OCI-LY3 (cell line): ENCODE measurements at regions not wholly inside any gene's neighbourhood (a gene's known extent, or its start where the extent isn't known, plus 50 kb on each side); places are given as distances from the start of the nearest gene placed in this dataset.

Experiments used
- H2AFZ ChIP-seq: fragments of 200-600, 300-600 bp; shearing (Covaris generic); 2 replicates; pipeline ENCODE4 v1.6.0; 2014; ENCODE audit warnings: antibody characterized with exemption, low read depth, low read length
- H3K27ac ChIP-seq: fragments of 200-600, 300-600 bp; sonication (generic); 2 replicates; pipeline ENCODE4 v1.5.1; 2014; ENCODE audit warnings: mild to moderate bottlenecking, low read length, moderate library complexity, mixed read lengths
- H3K27me3 ChIP-seq: fragments of 200-600, 300-600 bp; sonication (generic); 2 replicates; pipeline ENCODE4 v1.6.1; 2014; ENCODE audit warnings: low read depth, low read length, mixed read lengths
- H3K36me3 ChIP-seq: fragments of 200-600, 300-600 bp; sonication (generic); replicated peaks from 2 replicates; pipeline ENCODE3; 2014; ENCODE audit warnings: low read depth, low read length, mixed read lengths
- H3K4me1 ChIP-seq: fragments of 300-600, 200-600 bp; sonication (generic); 2 replicates; pipeline ENCODE4 v1.6.1; 2014; ENCODE audit warnings: low read length, mixed read lengths
- H3K4me2 ChIP-seq: fragments of 200-600, 300-600 bp; sonication (generic); 2 replicates; pipeline ENCODE4 v1.6.1; 2014; ENCODE audit warnings: low read length, mixed read lengths
- H3K4me3 ChIP-seq: fragments of 300-600, 200-600 bp; sonication (generic); 2 replicates; pipeline ENCODE4 v1.5.1; 2014; ENCODE audit warnings: antibody characterized with exemption, mild to moderate bottlenecking, low read length, moderate library complexity
- H3K79me2 ChIP-seq: fragments of 300-600, 200-600 bp; shearing (Covaris generic); 2 replicates; pipeline ENCODE4 v1.6.1; 2014; ENCODE audit warnings: mild to moderate bottlenecking, low read length, mixed read lengths
- H3K9ac ChIP-seq: fragments of 300-600, 200-600 bp; shearing (Covaris generic); 2 replicates; pipeline ENCODE4 v1.6.0; 2014; ENCODE audit warnings: mild to moderate bottlenecking, low read length, moderate library complexity
- H3K9me3 ChIP-seq: fragments of 200-600, 300-600 bp; shearing (Covaris generic); 2 replicates; pipeline ENCODE4 v1.6.1; 2014; ENCODE audit warnings: low read length, mixed read lengths; ENCODE audit not compliant: insufficient read depth
- H4K20me1 ChIP-seq: fragments of 200-600, 300-600 bp; sonication (generic); 2 replicates; pipeline ENCODE4 v1.6.1; 2016; ENCODE audit warnings: low read length, mixed read lengths; ENCODE audit not compliant: insufficient read depth
- EZH2phosphoT487 ChIP-seq: fragments of 200-600 bp; shearing (Covaris generic); IDR thresholded peaks from 2 replicates; pipeline ENCODE4 v1.6.1; 2018; ENCODE audit warnings: antibody characterized with exemption, mixed run types, low read depth
- TF ChIP-seq, protein P1 (sequence below): fragments of 200-600, 300-600 bp; sonication (generic); IDR thresholded peaks from 2 replicates; pipeline ENCODE4 v1.5.1; 2014; ENCODE audit warnings: antibody characterized with exemption, low read length, low read depth

DNA sequence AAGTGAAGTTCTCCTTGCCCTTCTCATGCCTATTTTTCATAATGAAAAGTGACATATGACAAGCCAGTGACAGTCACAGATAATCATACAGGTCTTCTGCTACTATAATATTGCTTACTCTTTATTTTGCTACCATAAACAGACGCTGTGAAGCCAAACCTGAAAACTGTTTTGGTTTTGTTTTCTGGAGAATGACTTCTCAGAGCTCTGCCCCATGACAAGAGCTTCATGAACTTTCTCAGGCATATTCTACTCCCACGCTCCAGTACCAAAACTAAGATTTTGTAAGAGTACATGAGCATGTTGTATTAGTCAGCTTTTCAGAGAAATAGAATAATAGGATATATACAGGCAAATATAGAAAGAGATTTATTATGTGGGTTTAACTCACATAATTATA, 64.3 kb upstream of the VTCN1 start:
- no peaks in the 10 kb centered on the region for H3K79me2 ChIP-seq
- no peak overlapping the region for H3K4me3 ChIP-seq
- no peaks in the 10 kb centered on the region for H3K36me3 ChIP-seq
- H3K9me3 ChIP-seq, result no peaks in the 10 kb centered on the region
- H2AFZ ChIP-seq, result no peak overlapping the region
- no peak overlapping the region for H3K9ac ChIP-seq
- no peak for TF ChIP-seq EZH2phosphoT487
- TF ChIP-seq, protein P1, sequence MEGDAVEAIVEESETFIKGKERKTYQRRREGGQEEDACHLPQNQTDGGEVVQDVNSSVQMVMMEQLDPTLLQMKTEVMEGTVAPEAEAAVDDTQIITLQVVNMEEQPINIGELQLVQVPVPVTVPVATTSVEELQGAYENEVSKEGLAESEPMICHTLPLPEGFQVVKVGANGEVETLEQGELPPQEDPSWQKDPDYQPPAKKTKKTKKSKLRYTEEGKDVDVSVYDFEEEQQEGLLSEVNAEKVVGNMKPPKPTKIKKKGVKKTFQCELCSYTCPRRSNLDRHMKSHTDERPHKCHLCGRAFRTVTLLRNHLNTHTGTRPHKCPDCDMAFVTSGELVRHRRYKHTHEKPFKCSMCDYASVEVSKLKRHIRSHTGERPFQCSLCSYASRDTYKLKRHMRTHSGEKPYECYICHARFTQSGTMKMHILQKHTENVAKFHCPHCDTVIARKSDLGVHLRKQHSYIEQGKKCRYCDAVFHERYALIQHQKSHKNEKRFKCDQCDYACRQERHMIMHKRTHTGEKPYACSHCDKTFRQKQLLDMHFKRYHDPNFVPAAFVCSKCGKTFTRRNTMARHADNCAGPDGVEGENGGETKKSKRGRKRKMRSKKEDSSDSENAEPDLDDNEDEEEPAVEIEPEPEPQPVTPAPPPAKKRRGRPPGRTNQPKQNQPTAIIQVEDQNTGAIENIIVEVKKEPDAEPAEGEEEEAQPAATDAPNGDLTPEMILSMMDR, result no peak
- H3K4me2 ChIP-seq, result no peak overlapping the region
- H3K27me3 ChIP-seq, result no peaks in the 10 kb centered on the region
- H4K20me1 ChIP-seq, result no peaks in the 10 kb centered on the region
- no peak overlapping the region for H3K27ac ChIP-seq
- no peaks in the 10 kb centered on the region for H3K4me1 ChIP-seq

DNA sequence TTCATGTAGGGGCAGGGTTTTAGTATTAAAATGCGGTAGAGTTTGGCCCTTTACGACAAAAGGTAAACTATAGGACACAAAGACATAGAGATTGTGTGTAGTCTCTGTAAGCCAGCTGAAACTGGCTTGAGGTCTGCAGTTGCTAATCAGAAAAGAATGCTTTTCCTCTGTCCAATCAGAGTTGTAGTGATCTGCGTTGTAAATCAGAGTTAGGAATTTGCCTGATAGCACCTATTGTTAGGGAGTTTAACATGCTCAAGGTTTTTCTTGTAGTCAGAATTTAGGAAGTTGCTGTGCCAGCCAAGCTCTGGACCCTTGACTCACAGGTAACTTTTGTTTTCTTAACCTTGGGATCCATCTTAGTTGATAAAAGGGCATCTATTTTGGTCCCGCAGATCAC, 61.2 kb upstream of the VTCN1 start:
- Histone ChIP-seq H3K4me2 (no peak overlapping the region), H2AFZ (no peak overlapping the region), H4K20me1 (no peaks in the 10 kb centered on the region), H3K27me3 (no peaks in the 10 kb centered on the region), H3K27ac (no peak overlapping the region), H3K9ac (no peak overlapping the region), H3K9me3 (no peaks in the 10 kb centered on the region), H3K4me3 (no peak overlapping the region), H3K4me1 (no peaks in the 10 kb centered on the region), H3K36me3 (no peaks in the 10 kb centered on the region), H3K79me2 (no peaks in the 10 kb centered on the region)
- TF ChIP-seq, protein P1, result no peak
- TF ChIP-seq EZH2phosphoT487, result no peak

DNA sequence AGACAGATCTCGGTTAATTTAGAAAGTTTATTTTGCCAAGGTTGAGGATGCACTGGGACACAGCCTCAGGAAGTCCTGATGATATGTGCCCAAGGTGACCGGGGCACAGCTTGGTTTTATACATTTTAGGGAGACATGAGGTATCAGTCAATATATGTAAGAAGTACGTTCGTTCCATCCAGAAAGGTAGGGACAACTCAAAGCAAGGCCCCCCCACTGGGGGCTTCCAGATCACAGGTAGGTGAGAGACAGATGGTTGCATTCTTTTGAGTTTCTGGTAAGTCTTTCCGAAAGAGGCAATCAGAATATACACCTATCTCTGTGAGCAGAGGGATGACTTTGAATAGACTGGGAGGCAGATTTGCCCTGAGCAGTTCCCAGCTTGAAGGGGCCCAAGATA, 60.4 kb upstream of the VTCN1 start:
- Histone ChIP-seq H3K4me3 (no peak overlapping the region), H3K79me2 (no peaks in the 10 kb centered on the region), H3K9ac (no peak overlapping the region), H3K9me3 (no peaks in the 10 kb centered on the region), H3K4me2 (no peak overlapping the region), H3K27ac (no peak overlapping the region), H3K36me3 (no peaks in the 10 kb centered on the region), H3K4me1 (no peaks in the 10 kb centered on the region), H4K20me1 (no peaks in the 10 kb centered on the region), H3K27me3 (no peaks in the 10 kb centered on the region), H2AFZ (no peak overlapping the region)
- no peak for TF ChIP-seq EZH2phosphoT487
- TF ChIP-seq, protein P1, result no peak

DNA sequence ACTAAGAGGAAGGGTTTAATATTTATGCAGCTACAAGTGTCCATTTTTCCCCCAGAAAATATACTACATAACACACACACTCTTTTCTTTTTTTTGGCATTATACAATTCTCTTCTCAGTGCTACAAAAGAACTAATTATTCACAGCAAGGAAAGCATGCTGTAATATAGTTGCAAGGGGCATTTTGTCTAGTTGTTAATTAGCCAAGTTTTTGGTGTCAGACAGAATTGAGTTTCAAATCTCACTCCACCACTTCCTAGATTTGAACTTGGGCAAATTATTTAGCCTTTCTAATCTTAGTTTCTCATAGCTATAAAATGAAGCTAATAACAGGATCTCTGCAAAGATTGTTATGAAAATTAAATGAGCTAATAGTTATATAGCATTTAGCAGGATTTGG, 60.0 kb upstream of the VTCN1 start:
- H3K4me2 ChIP-seq, result no peak overlapping the region
- TF ChIP-seq, protein P1, result no peak
- TF ChIP-seq EZH2phosphoT487, result no peak
- no peaks in the 10 kb centered on the region for H3K27me3 ChIP-seq

More for the DNA sequence above, 60.0 kb upstream of the VTCN1 start:
- Histone ChIP-seq H4K20me1 (no peaks in the 10 kb centered on the region), H3K9ac (no peak overlapping the region), H3K36me3 (no peaks in the 10 kb centered on the region), H3K9me3 (no peaks in the 10 kb centered on the region), H3K4me3 (no peak overlapping the region), H3K27ac (no peak overlapping the region), H3K79me2 (no peaks in the 10 kb centered on the region), H3K4me1 (no peaks in the 10 kb centered on the region), H2AFZ (no peak overlapping the region)
